Parathyroid adenoma (tissue), 2 donors: ENCODE measurements at regions not wholly inside any gene's neighbourhood (a gene's known extent, or its start where the extent isn't known, plus 50 kb on each side); places are given as distances from the start of the nearest gene placed in this dataset.

ENCODE experiments used
- H2AFZ ChIP-seq: fragments of 300-600 bp; sonication (generic); one replicate; pipeline ENCODE4 v1.7.0; 2017; ENCODE audit warnings: antibody characterized with exemption, mild to moderate bottlenecking
- H3K27ac ChIP-seq: fragments of 300-600 bp; sonication (generic); one replicate; pipeline ENCODE4 v1.7.0; 2017
- H3K27me3 ChIP-seq: fragments of 300-600 bp; sonication (generic); one replicate; pipeline ENCODE4 v1.7.0; 2017; ENCODE audit warnings: low read length; ENCODE audit not compliant: control insufficient read depth, insufficient read depth
- H3K36me3 ChIP-seq: fragments of 300-600 bp; sonication (generic); one replicate; pipeline ENCODE4 v1.7.0; 2017; ENCODE audit warnings: low read length; ENCODE audit not compliant: control insufficient read depth, insufficient read depth
- H3K4me1 ChIP-seq: fragments of 300-600 bp; sonication (generic); one replicate; pipeline ENCODE4 v1.7.0; 2017; ENCODE audit warnings: control low read depth
- H3K4me2 ChIP-seq: fragments of 300-600 bp; sonication (generic); one replicate; pipeline ENCODE4 v1.7.0; 2017; ENCODE audit warnings: low read length
- H3K4me3 ChIP-seq: fragments of 300-600 bp; sonication (generic); one replicate; pipeline ENCODE4 v1.7.0; 2017; ENCODE audit warnings: low read depth, low read length
- H3K79me2 ChIP-seq: fragments of 300-600 bp; sonication (generic); one replicate; pipeline ENCODE4 v1.7.0; 2017; ENCODE audit warnings: control low read depth
- H3K9ac ChIP-seq: fragments of 300-600 bp; sonication (generic); one replicate; pipeline ENCODE4 v1.7.0; 2017; ENCODE audit warnings: mild to moderate bottlenecking
- H3K9me3 ChIP-seq: fragments of 300-600 bp; sonication (generic); one replicate; pipeline ENCODE4 v1.7.0; 2017; ENCODE audit warnings: low read length; ENCODE audit not compliant: control insufficient read depth
- CTCF ChIP-seq: fragments of 300-600 bp; sonication (generic); IDR thresholded peaks from one replicate; pipeline ENCODE4 v1.7.0; 2017; ENCODE audit warnings: antibody characterized with exemption, mild to moderate bottlenecking
- donor health status: primary hyperparathyroidism.

- Histone ChIP-seq H3K4me2 (no peak overlapping the region), H3K79me2 (no peaks in the 10 kb centered on the region), H3K36me3 (no peaks in the 10 kb centered on the region), H3K27ac (no peak overlapping the region), H3K4me3 (no peak overlapping the region), H2AFZ (no peak overlapping the region), H3K9me3 (no peaks in the 10 kb centered on the region), H3K4me1 (no peaks in the 10 kb centered on the region), H3K27me3 (no peaks in the 10 kb centered on the region), H3K9ac (no peak overlapping the region)
- no peak for TF ChIP-seq CTCF
Observed at GRCh38 chr9:13646500-13647021, 367.1 kb upstream of the MPDZ start.

GRCh38 chr9:13645557-13645956, 366.1 kb upstream of the MPDZ start:
- Histone ChIP-seq H3K27ac (no peak overlapping the region), H3K9me3 (no peaks in the 10 kb centered on the region), H3K27me3 (no peaks in the 10 kb centered on the region), H2AFZ (no peak overlapping the region), H3K4me3 (no peak overlapping the region), H3K9ac (no peak overlapping the region), H3K4me2 (no peak overlapping the region), H3K4me1 (no peaks in the 10 kb centered on the region), H3K36me3 (no peaks in the 10 kb centered on the region), H3K79me2 (no peaks in the 10 kb centered on the region)
- TF ChIP-seq CTCF: no peak

GRCh38 chr9:13644675-13645074, 365.2 kb upstream of the MPDZ start:
- no peak for TF ChIP-seq CTCF
- no peak overlapping the region for H3K27ac ChIP-seq

GRCh38 chr9:13642646-13643045, 363.2 kb upstream of the MPDZ start:
- TF ChIP-seq CTCF: no peak
- Histone ChIP-seq H3K79me2 (no peaks in the 10 kb centered on the region), H3K9me3 (no peaks in the 10 kb centered on the region), H3K27ac (no peak overlapping the region), H3K4me2 (no peak overlapping the region), H2AFZ (no peak overlapping the region), H3K9ac (no peak overlapping the region), H3K27me3 (no peaks in the 10 kb centered on the region), H3K4me3 (no peak overlapping the region), H3K36me3 (no peaks in the 10 kb centered on the region), H3K4me1 (no peaks in the 10 kb centered on the region)

More at GRCh38 chr9:13644675-13645074, 365.2 kb upstream of the MPDZ start:
- Histone ChIP-seq H3K4me1 (no peaks in the 10 kb centered on the region), H3K27me3 (no peaks in the 10 kb centered on the region), H3K9ac (no peak overlapping the region), H2AFZ (no peak overlapping the region), H3K4me3 (no peak overlapping the region), H3K79me2 (no peaks in the 10 kb centered on the region), H3K9me3 (no peaks in the 10 kb centered on the region), H3K36me3 (no peaks in the 10 kb centered on the region), H3K4me2 (no peak overlapping the region)

- no peak for TF ChIP-seq CTCF
- Histone ChIP-seq H3K4me2 (no peak overlapping the region), H3K36me3 (no peaks in the 10 kb centered on the region), H3K9ac (no peak overlapping the region), H3K9me3 (no peaks in the 10 kb centered on the region), H3K27me3 (no peaks in the 10 kb centered on the region), H2AFZ (no peak overlapping the region), H3K79me2 (no peaks in the 10 kb centered on the region), H3K4me3 (no peak overlapping the region), H3K4me1 (no peaks in the 10 kb centered on the region), H3K27ac (no peak overlapping the region)
Observed at GRCh38 chr9:13629067-13629466, 349.6 kb upstream of the MPDZ start.
